Coronary artery (tissue), 2 donors: ENCODE measurements at regions not wholly inside any gene's neighbourhood (a gene's known extent, or its start where the extent isn't known, plus 50 kb on each side); places are given as distances from the start of the nearest gene placed in this dataset.

ENCODE experiments used
- DNase-seq: peaks from one replicate; pipeline ENCODE4 v3.0.0-alpha.2; 2017; ENCODE audit warnings: low spot score
- H3K27ac ChIP-seq, 2 donors: fragments of 200-600 bp; sonication (generic); one replicate each; pipeline ENCODE4 v1.5.1; 2016 to 2019
- H3K4me3 ChIP-seq: fragments of 200-600 bp; sonication (generic); 2 replicates; pipeline ENCODE4 v1.5.1; 2016; ENCODE audit warnings: mild to moderate bottlenecking, moderate library complexity
- TF ChIP-seq, protein P1 (sequence below): fragments of 200-600 bp; sonication (generic); IDR thresholded peaks from one replicate; pipeline ENCODE4 v1.5.1; 2019; ENCODE audit warnings: antibody characterized with exemption

DNA sequence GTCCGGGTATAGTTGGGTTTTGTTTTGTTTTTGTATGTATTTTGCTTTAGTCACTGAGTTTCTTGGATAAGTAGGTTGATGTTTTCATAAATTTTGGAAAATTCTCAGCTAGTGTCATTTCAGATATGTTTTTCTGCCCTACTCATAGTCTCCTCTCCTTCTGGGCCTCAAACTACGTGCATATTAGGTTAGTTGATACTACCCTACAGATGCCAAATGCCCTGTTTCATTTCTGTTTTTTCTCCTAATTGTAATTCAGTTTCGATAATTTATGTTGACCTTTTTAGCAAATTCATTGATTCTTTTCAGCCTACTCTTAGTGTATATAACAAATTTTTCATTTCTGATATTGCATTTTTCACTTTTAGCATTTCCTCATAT is 268.6 kb upstream of the RGS18 start:
- TF ChIP-seq, protein P1, sequence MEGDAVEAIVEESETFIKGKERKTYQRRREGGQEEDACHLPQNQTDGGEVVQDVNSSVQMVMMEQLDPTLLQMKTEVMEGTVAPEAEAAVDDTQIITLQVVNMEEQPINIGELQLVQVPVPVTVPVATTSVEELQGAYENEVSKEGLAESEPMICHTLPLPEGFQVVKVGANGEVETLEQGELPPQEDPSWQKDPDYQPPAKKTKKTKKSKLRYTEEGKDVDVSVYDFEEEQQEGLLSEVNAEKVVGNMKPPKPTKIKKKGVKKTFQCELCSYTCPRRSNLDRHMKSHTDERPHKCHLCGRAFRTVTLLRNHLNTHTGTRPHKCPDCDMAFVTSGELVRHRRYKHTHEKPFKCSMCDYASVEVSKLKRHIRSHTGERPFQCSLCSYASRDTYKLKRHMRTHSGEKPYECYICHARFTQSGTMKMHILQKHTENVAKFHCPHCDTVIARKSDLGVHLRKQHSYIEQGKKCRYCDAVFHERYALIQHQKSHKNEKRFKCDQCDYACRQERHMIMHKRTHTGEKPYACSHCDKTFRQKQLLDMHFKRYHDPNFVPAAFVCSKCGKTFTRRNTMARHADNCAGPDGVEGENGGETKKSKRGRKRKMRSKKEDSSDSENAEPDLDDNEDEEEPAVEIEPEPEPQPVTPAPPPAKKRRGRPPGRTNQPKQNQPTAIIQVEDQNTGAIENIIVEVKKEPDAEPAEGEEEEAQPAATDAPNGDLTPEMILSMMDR, result no peak
- no peak for DNase-seq
- H3K27ac ChIP-seq, result no peak overlapping the region

DNA sequence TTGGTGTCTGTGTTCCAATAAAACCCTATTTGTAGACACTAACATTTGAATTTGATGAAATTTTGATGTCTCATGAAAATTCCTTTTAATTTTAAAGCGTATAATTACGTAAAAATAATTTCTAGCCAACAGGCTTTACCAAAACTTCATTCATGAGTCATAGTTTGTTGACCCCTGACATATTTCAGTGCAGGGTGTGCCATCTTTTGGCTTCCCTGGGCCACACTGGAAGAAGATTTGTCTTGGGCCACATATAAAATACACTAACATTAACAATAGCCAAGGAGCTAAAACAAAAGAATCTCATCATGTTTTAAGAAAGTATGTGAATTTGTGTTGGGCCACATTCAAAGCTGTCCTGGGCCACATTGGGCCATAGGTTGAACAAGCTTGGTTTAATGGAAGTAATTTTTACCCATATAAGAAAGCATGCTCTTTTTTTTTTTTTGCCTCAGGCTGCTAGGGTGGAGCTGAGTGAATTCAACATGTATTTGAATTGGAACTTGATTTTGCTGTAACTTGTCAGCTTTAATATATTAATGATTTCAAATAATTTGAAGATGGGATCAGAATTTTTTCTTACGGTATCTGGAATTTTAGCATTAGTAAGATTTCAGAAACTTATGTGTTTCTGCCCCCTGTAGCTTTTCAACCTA is 267.7 kb upstream of the RGS18 start:
- DNase-seq, result no peak
- Histone ChIP-seq H3K27ac (no peak overlapping the region), H3K4me3 (no peak overlapping the region)
- TF ChIP-seq, protein P1, result no peak

More for the DNA sequence above, 268.6 kb upstream of the RGS18 start:
- no peak overlapping the region for H3K4me3 ChIP-seq

DNA sequence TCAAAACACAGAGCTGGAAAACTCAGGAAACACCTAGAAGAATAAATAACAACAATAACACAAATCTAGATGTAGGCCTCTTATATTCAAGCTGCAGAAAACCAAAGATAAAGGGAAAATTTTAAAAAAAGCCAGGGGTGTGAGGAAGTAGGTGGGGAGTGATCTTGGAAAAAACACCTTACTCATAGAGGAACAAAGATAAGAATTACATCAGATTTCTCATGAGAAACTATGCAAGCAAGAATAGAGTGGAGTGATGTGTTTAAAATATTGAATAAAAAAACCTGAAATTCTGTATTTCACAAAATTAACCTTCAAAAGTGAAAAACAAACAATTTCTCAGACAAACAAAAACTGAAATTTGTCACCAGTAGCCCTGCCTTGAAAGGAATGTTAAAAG is 265.5 kb upstream of the RGS18 start:
- no peak for DNase-seq
- TF ChIP-seq, protein P1, result no peak
- Histone ChIP-seq H3K4me3 (no peak overlapping the region), H3K27ac (no peak overlapping the region)

DNA sequence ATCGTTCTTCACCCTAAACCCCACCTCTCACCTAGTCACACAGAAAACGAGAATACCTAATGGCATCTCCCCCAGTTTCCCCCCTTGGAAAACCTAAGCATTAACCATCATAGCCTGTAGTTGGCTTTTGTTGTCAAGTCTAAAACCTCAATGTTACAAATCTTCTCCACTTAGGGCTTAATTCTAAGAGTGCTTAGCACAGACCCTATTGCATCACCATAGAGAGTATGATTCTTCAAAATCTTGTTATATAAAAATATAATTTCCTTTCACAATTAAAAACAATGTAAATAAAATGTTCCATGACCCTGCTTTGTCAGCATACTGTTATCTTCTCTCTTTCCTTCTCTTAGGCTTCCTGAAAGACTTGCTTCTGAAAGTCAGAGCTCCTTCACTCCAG is 263.2 kb upstream of the RGS18 start:
- DNase-seq, result no peak
- no peak overlapping the region for H3K27ac ChIP-seq
- H3K4me3 ChIP-seq, result no peak overlapping the region
- TF ChIP-seq, protein P1, result no peak

DNA sequence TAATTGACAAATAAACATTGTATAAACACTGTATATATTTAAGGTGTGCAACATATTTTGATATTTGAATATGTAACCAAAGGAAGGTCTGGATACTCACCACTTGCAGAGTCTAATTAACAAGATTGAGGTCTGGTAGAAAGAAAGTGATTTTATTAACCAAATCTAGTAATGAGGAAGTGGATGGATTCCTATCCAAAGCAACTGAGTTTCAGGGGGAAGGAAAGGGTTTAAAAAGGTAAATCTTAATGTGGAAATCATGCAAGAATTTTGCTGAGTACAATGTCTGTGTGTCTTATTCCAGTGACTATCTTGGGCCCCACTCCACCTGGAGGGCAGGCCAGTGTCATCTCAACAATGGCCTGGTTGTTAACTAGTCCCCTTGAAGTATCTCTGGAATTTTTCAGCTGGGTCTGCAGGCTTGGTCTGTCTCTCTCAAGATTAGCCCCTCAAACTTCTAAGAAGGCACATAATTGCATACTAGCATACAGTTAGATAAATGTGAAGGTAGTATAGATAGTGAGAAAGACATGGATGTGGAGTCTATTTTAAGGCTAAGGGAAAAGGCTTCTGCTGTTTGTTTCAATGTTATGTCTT is 262.7 kb upstream of the RGS18 start:
- DNase-seq, result no peak
- Histone ChIP-seq H3K4me3 (no peak overlapping the region), H3K27ac (no peak overlapping the region)
- TF ChIP-seq, protein P1, result no peak

DNA sequence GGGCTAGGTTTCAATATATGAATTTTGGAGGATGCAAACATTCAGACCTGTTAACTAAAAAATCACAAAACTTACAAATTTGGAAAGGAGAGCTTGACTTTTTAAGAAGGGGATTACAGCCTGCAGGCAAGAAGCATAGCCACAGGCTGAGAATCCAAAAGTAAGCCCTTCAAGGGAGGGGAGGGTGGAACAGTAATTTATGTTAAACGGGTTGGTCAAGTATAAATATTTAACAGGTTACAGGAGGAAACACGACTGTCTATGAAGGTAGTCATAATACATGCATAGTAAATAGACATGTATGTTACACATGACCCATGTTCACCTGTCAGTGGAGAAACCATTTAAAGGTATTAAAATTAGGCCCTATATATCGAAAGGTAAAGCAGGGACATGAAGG is 261.1 kb upstream of the RGS18 start:
- H3K27ac ChIP-seq, result no peak overlapping the region
- no peak for DNase-seq
- no peak overlapping the region for H3K4me3 ChIP-seq
- TF ChIP-seq, protein P1, result no peak

DNA sequence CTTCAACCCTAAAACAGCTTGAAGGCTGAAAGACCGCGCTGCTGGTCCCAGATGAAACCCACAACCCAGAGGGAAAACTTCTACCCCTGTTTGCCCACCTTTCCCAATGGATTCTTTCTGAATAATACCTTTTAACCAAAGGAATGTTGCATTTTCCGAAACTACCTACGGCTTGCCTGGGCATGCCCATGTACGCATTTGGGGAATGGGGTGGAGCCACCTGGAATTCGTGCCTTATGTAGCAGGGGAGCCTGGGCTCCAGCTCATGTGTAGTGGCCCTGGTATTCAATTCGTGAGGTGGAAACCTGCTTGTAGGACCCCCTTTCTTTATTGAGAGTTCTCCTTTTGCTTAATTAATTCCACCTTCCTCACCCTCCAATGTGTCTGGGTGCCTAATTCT is 256.6 kb upstream of the RGS18 start:
- no peak for DNase-seq
- no peak overlapping the region for H3K4me3 ChIP-seq
- TF ChIP-seq, protein P1, result no peak
- H3K27ac ChIP-seq, result no peak overlapping the region
